NCI-H2171 (cell line): ENCODE measurements at regions not wholly inside any gene's neighbourhood (a gene's known extent, or its start where the extent isn't known, plus 50 kb on each side); places are given as distances from the start of the nearest gene placed in this dataset.

Source experiments
- DNase-seq: peaks from one replicate; lab custom pipeline; 2025; lab: John Stamatoyannopoulos, UW

DNA sequence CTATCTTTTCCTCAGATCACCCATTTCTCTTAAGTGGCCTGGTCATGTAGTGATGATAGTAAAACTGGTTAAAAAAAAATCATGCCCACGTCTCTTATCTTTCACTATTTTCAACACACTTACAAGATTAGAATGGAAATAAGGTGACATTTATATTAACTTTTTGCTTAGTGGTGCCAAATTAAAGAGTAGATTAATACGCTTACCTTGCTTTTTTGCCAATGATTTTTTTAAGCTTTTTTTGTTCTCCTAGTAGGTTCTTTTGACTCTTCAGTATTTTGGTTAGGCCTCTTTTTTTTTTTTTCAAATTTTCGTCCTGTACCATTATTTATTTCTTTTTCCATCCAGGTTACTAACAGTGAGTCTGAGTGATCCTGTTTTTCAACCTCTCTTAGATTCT, 147.9 kb downstream of the PTCSC3 start:
- no peak for DNase-seq

- no peak for DNase-seq
Measured at GRCh38 chr14:36028218-36028617, 148.3 kb downstream of the PTCSC3 start.

GRCh38 chr14:36027354-36027753, 149.2 kb downstream of the PTCSC3 start:
- DNase-seq, result no peak

DNA sequence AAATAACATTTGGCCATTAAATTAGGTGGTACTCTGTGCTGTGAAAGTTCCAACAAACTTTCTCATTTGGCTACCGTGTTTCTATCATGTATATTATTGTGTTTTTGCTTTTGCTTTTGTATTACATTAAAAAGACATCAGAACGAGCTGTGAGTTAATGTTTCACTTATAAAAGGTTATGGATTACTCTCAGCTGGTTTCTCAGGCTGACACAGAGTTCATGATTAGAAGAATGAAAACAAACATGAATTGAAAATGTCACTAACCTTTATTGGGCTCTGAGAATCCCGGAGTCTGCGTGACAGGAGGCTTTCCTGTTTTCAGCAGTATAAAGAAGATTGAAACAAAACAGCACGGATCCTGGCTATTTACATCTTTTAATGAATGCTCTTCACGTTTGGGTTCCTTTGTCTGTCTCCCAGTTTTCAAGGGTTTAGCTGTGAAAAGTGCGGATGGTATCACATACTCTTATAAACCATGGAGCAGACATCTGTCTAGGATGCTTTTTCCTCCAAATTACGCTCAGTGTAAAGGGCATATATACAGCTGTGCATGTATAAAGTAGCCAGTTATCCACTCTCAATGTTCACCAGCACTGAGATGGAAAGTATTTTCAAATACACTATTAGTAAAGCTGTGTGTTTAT, 153.6 kb downstream of the PTCSC3 start:
- no peak for DNase-seq

- no peak for DNase-seq
Measured at GRCh38 chr14:36021591-36022320, 154.8 kb downstream of the PTCSC3 start.

GRCh38 chr14:36021030-36021422, 155.5 kb downstream of the PTCSC3 start:
- DNase-seq, result no peak

- DNase-seq, result no peak
Measured at GRCh38 chr14:36020120-36021029, 156.1 kb downstream of the PTCSC3 start.

GRCh38 chr14:36019126-36019525, 157.4 kb downstream of the PTCSC3 start:
- no peak for DNase-seq

DNA sequence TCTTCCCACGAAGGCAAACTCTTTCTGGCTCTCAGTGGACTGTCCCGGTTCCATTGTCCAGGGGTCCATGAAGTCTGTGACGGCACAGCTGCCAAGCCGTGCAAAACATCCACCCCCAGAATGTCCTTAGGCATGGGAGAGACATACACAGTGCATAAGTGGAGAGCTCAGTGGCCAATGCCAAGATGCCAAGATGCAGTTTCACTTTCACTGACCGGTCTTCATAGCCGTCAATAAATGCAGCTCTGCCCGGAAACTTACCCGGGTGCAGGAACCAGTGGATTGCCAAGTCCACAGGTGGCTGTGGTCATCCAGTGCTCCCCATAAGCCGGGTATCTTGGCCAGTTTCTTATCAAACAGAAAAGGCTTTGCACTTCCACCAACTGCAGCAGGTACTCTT, 162.3 kb downstream of the PTCSC3 start:
- no peak for DNase-seq

- no peak for DNase-seq
Measured at GRCh38 chr14:36013483-36013882, 163.0 kb downstream of the PTCSC3 start.

DNA sequence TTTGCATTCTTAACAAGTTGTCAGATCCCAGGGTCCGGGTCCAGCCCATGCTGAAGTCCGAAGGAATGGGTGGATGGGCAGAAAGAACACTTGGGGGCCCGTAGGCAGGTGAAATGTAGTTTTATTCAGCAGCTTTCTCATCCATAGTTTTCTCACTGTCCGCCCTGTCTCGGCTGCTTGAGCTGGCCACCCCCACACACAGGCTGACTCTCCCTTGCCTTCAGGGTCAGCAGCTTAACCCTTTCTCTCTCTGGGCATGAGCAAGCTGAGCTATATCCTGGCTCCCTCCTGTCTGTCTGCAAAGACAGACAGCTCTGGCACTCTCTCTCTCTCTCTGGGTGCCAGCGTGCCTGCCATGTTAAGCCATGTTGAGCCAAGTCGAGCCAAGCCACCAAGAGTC, 163.9 kb downstream of the PTCSC3 start:
- no peak for DNase-seq

GRCh38 chr14:36009643-36010042, 166.9 kb downstream of the PTCSC3 start:
- DNase-seq, result no peak

DNA sequence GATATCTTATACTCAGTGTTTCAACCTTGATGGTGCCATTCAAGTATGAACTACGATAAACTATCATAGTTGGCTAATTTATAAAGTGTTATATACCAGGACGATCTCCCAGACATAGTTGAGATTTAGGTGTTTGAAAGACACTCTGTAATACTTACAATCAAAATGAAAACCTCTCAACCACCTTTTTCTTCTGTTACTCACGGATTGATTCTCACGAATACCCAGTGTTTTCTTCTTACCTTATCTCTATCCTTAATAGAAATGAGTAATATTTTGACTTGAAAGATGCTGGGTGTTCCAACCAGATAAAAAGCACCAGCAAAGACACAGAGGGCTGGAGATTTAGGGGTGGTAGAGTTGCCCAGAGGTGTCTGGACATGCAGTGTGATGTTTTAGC, 169.9 kb downstream of the PTCSC3 start:
- DNase-seq, result no peak

GRCh38 chr14:36005670-36006069, 170.9 kb downstream of the PTCSC3 start:
- DNase-seq, result no peak

GRCh38 chr14:36001936-36002335, 174.6 kb downstream of the PTCSC3 start:
- DNase-seq, result no peak

DNA sequence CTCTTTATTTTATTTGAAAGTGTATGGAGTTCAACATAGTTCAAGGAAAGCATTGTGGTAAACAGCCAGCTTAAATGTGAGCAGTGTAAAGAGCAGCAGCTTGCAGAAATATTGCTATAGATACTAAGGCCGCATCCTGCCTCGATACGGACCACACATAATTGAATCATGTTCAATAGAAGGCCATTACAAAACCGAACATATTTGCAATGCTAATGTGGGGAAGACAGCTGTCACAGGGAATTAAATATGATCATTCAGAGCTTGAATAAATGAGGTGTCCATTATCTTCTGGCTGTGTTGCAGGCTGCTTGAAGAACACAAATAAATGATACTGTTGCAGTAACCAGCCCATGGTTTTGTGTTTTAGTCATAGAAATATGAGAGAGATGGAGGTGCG, 173.2 kb downstream of the BRMS1L start:
- no peak for DNase-seq

GRCh38 chr14:35998303-35998702, 172.2 kb downstream of the BRMS1L start:
- DNase-seq, result no peak

GRCh38 chr14:35993684-35993960, 167.5 kb downstream of the BRMS1L start:
- no peak for DNase-seq

- DNase-seq, result no peak
Measured at GRCh38 chr14:35992816-35993683, 166.9 kb downstream of the BRMS1L start.

DNA sequence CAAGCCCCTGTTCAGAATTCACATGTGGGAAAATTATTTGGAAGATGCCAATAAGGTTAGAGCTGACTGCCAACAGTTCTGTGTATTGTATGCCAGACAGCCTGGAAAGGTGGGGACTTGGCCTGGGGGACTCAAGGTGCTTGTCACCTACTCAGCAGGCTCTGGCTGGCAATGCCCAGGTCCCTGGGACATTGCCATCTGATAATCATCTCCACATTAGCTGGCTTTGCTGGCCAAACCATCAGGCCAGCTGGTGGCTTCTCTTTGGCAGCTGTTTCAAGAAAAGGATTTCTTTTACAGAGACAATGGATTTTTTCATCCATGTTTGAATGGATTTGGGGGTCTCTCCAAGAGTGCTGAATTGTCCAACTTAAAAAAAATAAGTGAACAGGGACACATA, 165.2 kb downstream of the BRMS1L start:
- no peak for DNase-seq

DNA sequence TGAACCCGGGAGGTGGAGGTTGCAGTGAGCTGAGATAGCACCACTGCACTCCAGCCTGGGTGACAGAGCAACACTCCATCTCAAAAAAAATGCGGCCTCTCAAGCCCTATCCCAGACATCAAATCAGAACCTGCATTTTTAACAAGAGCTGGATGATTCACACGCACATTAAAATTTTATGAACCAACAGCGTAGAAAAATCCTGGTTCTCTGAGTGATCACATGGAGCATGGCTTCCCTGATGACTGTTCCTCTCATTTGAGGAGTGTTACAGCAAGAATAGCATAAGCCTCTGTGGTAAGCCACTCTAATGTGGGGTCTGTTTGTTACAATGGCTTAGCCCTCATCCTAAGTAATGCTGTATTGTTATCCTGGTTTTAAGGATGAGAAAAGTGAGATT, 163.6 kb downstream of the BRMS1L start:
- DNase-seq, result no peak
